B cell (primary cell): ENCODE measurements at regions not wholly inside any gene's neighbourhood (a gene's known extent, or its start where the extent isn't known, plus 50 kb on each side); places are given as distances from the start of the nearest gene placed in this dataset.

Experiments used
- ATAC-seq: fragments of 200-7000 bp; cut with Tn5 transposase; one replicate; pipeline ENCODE4 v1.10.0; 2021; ENCODE audit warnings: low read depth, mild to moderate bottlenecking, moderate number of reproducible peaks, moderate library complexity
- CTCF ChIA-PET: fragments of 350-600 bp; sonication (Branson Sonifier 250); formaldehyde crosslinking; loops from one replicate; lab custom pipeline; 2021; ENCODE audit warnings: antibody characterized with exemption, inconsistent platforms; lab: Charles Lee
- POLR2A ChIA-PET: fragments of 350-600 bp; sonication (Branson Sonifier 250); formaldehyde crosslinking; loops from one replicate; lab custom pipeline; 2021; ENCODE audit warnings: antibody characterized with exemption; lab: Charles Lee
- DNase-seq: peaks from one replicate; pipeline ENCODE4 v3.0.0; 2013
- H2AFZ ChIP-seq: 2 replicates; pipeline ENCODE4 v1.6.1; 2012; ENCODE audit warnings: mild to moderate bottlenecking, low read depth, low read length; ENCODE audit not compliant: insufficient read depth, poor library complexity, severe bottlenecking
- H3K27ac ChIP-seq, 2 donors: 1 replicate in 1 of 2; 2 replicates in 1 of 2; pipeline ENCODE4 v1.5.1; 2012 to 2013; ENCODE audit warnings: low read length in 2 of 2, mild to moderate bottlenecking in 2 of 2, moderate library complexity in 1 of 2
- H3K27me3 ChIP-seq, 4 experiments: fragments of 200-600 bp in 1 of 4; sonication (generic) in 1 of 4; replicated peaks in 1 of 4; 1 replicate in 2 of 4; 2 replicates in 2 of 4; pipeline versions ENCODE4 v1.6.1 to v1.7.0; 2013 to 2016; ENCODE audit warnings: low read length in 3 of 4, mild to moderate bottlenecking in 2 of 4, mixed read lengths in 1 of 4, moderate library complexity in 1 of 4; ENCODE audit not compliant: insufficient read depth in 4 of 4, control insufficient read depth in 3 of 4; ENCODE audit errors: control extremely low read depth in 1 of 4
- H3K36me3 ChIP-seq, 2 experiments: replicated peaks in 1 of 2; 1 replicate in 1 of 2; 2 replicates in 1 of 2; pipeline versions ENCODE4 v1.6.1 to v1.7.1; 2013; ENCODE audit warnings: low read length in 1 of 2; ENCODE audit not compliant: insufficient read depth in 2 of 2, control insufficient read depth in 1 of 2; ENCODE audit errors: control extremely low read depth in 1 of 2, extremely low read depth in 1 of 2
- H3K4me1 ChIP-seq, 2 donors: fragments of 200-600 bp in 1 of 2; sonication (generic) in 1 of 2; 1 replicate in 1 of 2; 2 replicates in 1 of 2; pipeline versions ENCODE4 v1.5.1 to v1.6.1; 2013 to 2017; ENCODE audit warnings: low read length in 2 of 2; ENCODE audit not compliant: control insufficient read depth in 2 of 2, insufficient read depth in 2 of 2
- H3K4me2 ChIP-seq: replicated peaks from 2 replicates; pipeline ENCODE3; 2012; ENCODE audit warnings: mild to moderate bottlenecking, low read depth, low read length; ENCODE audit not compliant: poor library complexity, severe bottlenecking
- H3K4me3 ChIP-seq, 5 experiments: fragments of 200-600 bp in 1 of 5; sonication (generic) in 1 of 5; 1 replicate in 3 of 5; 2 replicates in 2 of 5; pipeline versions ENCODE4 v1.5.1 to v1.7.0; 2011 to 2016; ENCODE audit warnings: low read length in 4 of 5, mild to moderate bottlenecking in 4 of 5, low read depth in 2 of 5, control low read depth in 1 of 5, moderate library complexity in 1 of 5; ENCODE audit not compliant: insufficient read depth in 1 of 5; ENCODE audit errors: control extremely low read depth in 1 of 5, extremely low read depth in 1 of 5
- H3K79me2 ChIP-seq: fragments of 200-600 bp; sonication (generic); one replicate; pipeline ENCODE4 v1.6.0; 2016; ENCODE audit warnings: low read length; ENCODE audit not compliant: control insufficient read depth, insufficient read depth
- H3K9ac ChIP-seq: fragments of 200-600 bp; sonication (generic); 2 replicates; pipeline ENCODE4 v1.6.1; 2017; ENCODE audit warnings: mild to moderate bottlenecking, low read length, moderate library complexity
- H3K9me3 ChIP-seq, 3 donors: one replicate each; pipeline versions ENCODE4 v1.6.1 to v1.7.1; 2013; ENCODE audit warnings: low read length in 2 of 3; ENCODE audit not compliant: control insufficient read depth in 2 of 3, insufficient read depth in 1 of 3; ENCODE audit errors: control extremely low read depth in 1 of 3
- H4K20me1 ChIP-seq: 2 replicates; pipeline ENCODE4 v1.6.0; 2012; ENCODE audit warnings: mild to moderate bottlenecking, low read length; ENCODE audit not compliant: insufficient read depth, control insufficient read depth, poor library complexity, severe bottlenecking
- H3K27ac Mint-ChIP-seq: one replicate; pipeline ENCODE4 v1.8.0; 2021; ENCODE audit warnings: mixed read lengths
- H3K27me3 Mint-ChIP-seq: one replicate; pipeline ENCODE4 v1.8.0; 2021; ENCODE audit warnings: mixed read lengths
- H3K4me1 Mint-ChIP-seq: one replicate; pipeline ENCODE4 v1.8.0; 2021; ENCODE audit warnings: mixed read lengths
- H3K4me3 Mint-ChIP-seq: one replicate; pipeline ENCODE4 v1.8.0; 2021; ENCODE audit warnings: mixed read lengths
- H3K9me3 Mint-ChIP-seq: one replicate; pipeline ENCODE4 v1.8.0; 2022; ENCODE audit warnings: mixed read lengths; ENCODE audit not compliant: insufficient read depth
- EZH2 ChIP-seq: IDR thresholded peaks from 2 replicates; pipeline ENCODE4 v1.6.1; 2012; ENCODE audit warnings: borderline replicate concordance, low read depth, mild to moderate bottlenecking, moderate library complexity, low read length; ENCODE audit not compliant: insufficient read depth, poor library complexity, severe bottlenecking
- WGBS: methylation state at CpG from one replicate; pipeline ENCODE4 v1.1.5; 2013; ENCODE audit warnings: missing lambda C conversion rate; ENCODE audit not compliant: insufficient coverage; 5-methylcytosine and 5-hydroxymethylcytosine counted together
- intact Hi-C: fragments of 100-400 bp; cut with micrococcal nuclease; formaldehyde crosslinking; loops from one replicate; pipeline ENCODE4 v1.10.0; 2022
- TF ChIP-seq, protein P1 (sequence below): fragments of 200-600 bp; IDR thresholded peaks from one replicate; pipeline ENCODE4 v1.8.0; 2022; ENCODE audit warnings: antibody characterized with exemption, mild to moderate bottlenecking

DNA sequence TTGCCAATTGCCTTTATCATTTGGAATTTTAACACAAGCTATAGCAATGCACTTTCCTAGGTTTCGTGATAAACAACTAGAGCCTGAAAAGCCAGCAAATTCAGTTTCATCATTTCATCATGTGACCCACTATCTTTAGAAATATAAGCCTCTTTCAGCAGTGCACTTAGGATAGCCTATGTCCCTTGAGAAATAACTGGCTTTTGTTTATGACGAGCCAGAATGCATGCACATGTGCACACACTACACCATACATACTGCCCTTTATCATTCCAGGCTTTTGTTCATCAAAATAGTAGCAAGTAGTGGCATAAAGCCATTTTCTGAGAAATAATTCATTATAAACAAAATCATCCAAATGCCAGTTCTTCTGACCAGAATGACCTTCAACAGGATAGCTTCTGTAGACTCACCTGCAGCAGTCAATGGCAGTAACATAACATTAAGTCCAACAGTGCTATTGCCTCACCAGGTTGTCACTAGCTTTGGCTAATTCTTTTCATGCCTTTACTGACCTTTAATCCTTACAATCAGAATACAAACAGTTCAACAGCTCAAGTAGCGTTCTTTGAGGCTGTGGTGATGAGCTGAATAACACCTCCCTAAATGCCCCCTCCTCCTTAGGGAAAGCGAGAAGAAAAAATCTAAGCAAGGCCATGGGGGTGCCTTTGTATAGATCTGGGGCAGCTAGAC lies 132.3 kb upstream of the SMARCA2 start:
- Mint-ChIP-seq H3K4me3 (no peak overlapping the region), H3K4me1 (no peaks in the 10 kb centered on the region), H3K27me3 (no peaks in the 10 kb centered on the region), H3K27ac (no peak overlapping the region), H3K9me3 (no peaks in the 10 kb centered on the region)
- Histone ChIP-seq H4K20me1 (no peaks in the 10 kb centered on the region), H3K4me2 (no peak overlapping the region), H3K9me3 (no peaks in the 10 kb centered on the region), H3K36me3 (no peaks in the 10 kb centered on the region), H3K79me2 (no peaks in the 10 kb centered on the region), H3K4me1 (peaks cover 7% of the 10 kb centered on the region in 2 donors), H2AFZ (no peak overlapping the region), H3K27me3 (no peaks in the 10 kb centered on the region), H3K9ac (no peak overlapping the region), H3K4me3 (no peak overlapping the region), H3K27ac (no peak overlapping the region)
- intact Hi-C loops: no loop called here
- no peak for ATAC-seq
- no peak for DNase-seq
- ChIA-PET CTCF (interaction anchor here (1.7 kb wide), 1 partner anchor 11 kb away, joined by 3 read pairs; no protein-coding TSS in a partner anchor), POLR2A (no interaction called here)
- TF ChIP-seq, protein P1, sequence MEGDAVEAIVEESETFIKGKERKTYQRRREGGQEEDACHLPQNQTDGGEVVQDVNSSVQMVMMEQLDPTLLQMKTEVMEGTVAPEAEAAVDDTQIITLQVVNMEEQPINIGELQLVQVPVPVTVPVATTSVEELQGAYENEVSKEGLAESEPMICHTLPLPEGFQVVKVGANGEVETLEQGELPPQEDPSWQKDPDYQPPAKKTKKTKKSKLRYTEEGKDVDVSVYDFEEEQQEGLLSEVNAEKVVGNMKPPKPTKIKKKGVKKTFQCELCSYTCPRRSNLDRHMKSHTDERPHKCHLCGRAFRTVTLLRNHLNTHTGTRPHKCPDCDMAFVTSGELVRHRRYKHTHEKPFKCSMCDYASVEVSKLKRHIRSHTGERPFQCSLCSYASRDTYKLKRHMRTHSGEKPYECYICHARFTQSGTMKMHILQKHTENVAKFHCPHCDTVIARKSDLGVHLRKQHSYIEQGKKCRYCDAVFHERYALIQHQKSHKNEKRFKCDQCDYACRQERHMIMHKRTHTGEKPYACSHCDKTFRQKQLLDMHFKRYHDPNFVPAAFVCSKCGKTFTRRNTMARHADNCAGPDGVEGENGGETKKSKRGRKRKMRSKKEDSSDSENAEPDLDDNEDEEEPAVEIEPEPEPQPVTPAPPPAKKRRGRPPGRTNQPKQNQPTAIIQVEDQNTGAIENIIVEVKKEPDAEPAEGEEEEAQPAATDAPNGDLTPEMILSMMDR: no peak
- TF ChIP-seq EZH2: no peak
- WGBS: 80% methylated on average over 1 of the region's 4 CpGs

GRCh38 chr9:1890201-1890600 lies 124.9 kb upstream of the SMARCA2 start:
- ATAC-seq: no peak

More at GRCh38 chr9:1890201-1890600, 124.9 kb upstream of the SMARCA2 start:
- Histone ChIP-seq H3K9me3 (no peaks in the 10 kb centered on the region), H3K4me1 (no peaks in the 10 kb centered on the region), H3K27ac (no peak overlapping the region), H3K79me2 (no peaks in the 10 kb centered on the region), H3K4me3 (no peak overlapping the region), H3K27me3 (no peaks in the 10 kb centered on the region), H2AFZ (no peak overlapping the region), H4K20me1 (no peaks in the 10 kb centered on the region), H3K9ac (no peak overlapping the region), H3K36me3 (no peaks in the 10 kb centered on the region), H3K4me2 (no peak overlapping the region)
- no peak overlapping the region for H3K4me3 Mint-ChIP-seq
- DNase-seq: no peak
- ChIA-PET POLR2A (no interaction called here), CTCF (interaction anchor here (1.2 kb wide), 1 partner anchor 20 kb away, joined by 3 read pairs; no protein-coding TSS in a partner anchor)
- no CpG with 5 or more reads among the region's 3 CpGs for WGBS
- no peaks in the 10 kb centered on the region for H3K27me3 Mint-ChIP-seq
- no peak overlapping the region for H3K27ac Mint-ChIP-seq
- intact Hi-C loops: no loop called here
- no peaks in the 10 kb centered on the region for H3K4me1 Mint-ChIP-seq
- no peaks in the 10 kb centered on the region for H3K9me3 Mint-ChIP-seq
- TF ChIP-seq, protein P1: no peak
- no peak for TF ChIP-seq EZH2
